T-helper 17 cell (primary cell): ENCODE measurements at regions not wholly inside any gene's neighbourhood (a gene's known extent, or its start where the extent isn't known, plus 50 kb on each side); places are given as distances from the start of the nearest gene placed in this dataset.
"Not testable (repeated sequence)": the region's sequence is repeated elsewhere in the genome, so short reads cannot be mapped to it uniquely, and the experiment has no call there.

Experiments used
- ATAC-seq: fragments of 150-1000 bp; cut with Tn5 transposase; 2 replicates; pipeline ENCODE4 v1.10.0; 2021; ENCODE audit warnings: mild to moderate bottlenecking, moderate library complexity
- DNase-seq, 3 donors: peaks; one replicate each; pipeline versions ENCODE4 v3.0.0 to v3.0.0-alpha.2; 2020 to 2021
- H3K9me3 ChIP-seq: one replicate; pipeline ENCODE4 v1.7.0; 2013; ENCODE audit warnings: low read length, mild to moderate bottlenecking; ENCODE audit not compliant: control insufficient read depth, poor library complexity, severe bottlenecking
- H3K27ac Mint-ChIP-seq: one replicate; pipeline ENCODE4 v1.8.0; 2022; ENCODE audit warnings: mild to moderate bottlenecking, moderate library complexity, mixed read lengths
- H3K27me3 Mint-ChIP-seq: one replicate; pipeline ENCODE4 v1.8.0; 2022; ENCODE audit warnings: mixed read lengths
- H3K36me3 Mint-ChIP-seq: one replicate; pipeline ENCODE4 v1.8.0; 2022; ENCODE audit warnings: low read depth, mixed read lengths
- H3K4me1 Mint-ChIP-seq: one replicate; pipeline ENCODE4 v1.8.0; 2022; ENCODE audit warnings: mild to moderate bottlenecking, mixed read lengths
- H3K4me3 Mint-ChIP-seq: one replicate; pipeline ENCODE4 v1.8.0; 2022; ENCODE audit warnings: mild to moderate bottlenecking, moderate library complexity, mixed read lengths

- no peak overlapping the region for H3K4me3 Mint-ChIP-seq
- no peak overlapping the region for H3K27ac Mint-ChIP-seq
- DNase-seq (no peak), ATAC-seq (no peak)
- H3K27me3 Mint-ChIP-seq = no peaks in the 10 kb centered on the region
- H3K4me1 Mint-ChIP-seq = no peaks in the 10 kb centered on the region
- H3K36me3 Mint-ChIP-seq = no peaks in the 10 kb centered on the region
- no peaks in the 10 kb centered on the region for H3K9me3 ChIP-seq
These were observed 441.0 kb downstream of the CPS1 start for GRCh38 chr2:210997373-210997772.

DNA sequence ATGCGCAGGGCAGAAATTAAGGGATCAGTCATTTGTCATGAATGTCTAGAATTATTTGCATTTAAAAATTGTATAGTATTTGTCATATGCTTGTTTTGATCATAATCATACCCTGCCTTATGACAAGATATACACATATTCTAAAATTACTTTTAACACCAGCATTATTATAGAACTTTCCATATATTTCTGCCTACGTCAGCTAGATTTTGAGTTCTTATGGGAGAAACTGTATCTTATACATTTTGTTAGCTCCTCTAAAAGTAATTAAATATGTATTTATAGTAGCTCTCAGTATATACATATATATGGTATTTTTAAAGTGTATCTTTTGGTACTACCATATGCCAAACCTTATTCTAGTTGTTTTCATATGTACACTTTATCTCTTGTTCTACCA, 441.9 kb downstream of the CPS1 start:
- Mint-ChIP-seq H3K4me1 (no peaks in the 10 kb centered on the region), H3K27me3 (no peaks in the 10 kb centered on the region), H3K4me3 (no peak overlapping the region), H3K27ac (no peak overlapping the region), H3K36me3 (no peaks in the 10 kb centered on the region)
- ATAC-seq = no peak
- no peaks in the 10 kb centered on the region for H3K9me3 ChIP-seq
- DNase-seq = no peak

DNA sequence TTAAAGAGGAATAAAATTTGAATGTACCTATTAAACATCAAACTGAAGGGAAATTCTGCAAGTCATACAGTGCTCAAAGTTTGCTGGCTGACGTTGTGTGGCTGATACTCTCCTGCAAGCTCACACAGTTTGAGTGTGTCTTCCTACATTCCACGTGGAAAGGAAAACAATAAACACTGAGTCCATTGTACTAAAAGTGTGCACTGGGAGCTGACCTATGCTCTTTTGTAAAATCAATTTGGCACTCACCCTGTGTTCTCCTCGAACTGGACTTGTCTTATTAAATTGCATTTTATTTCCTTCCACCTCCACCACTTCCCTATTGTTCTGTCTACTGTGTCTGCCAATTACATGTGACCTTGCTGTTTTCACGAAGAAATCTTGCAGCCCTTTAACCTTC, 458.0 kb downstream of the CPS1 start:
- H3K9me3 ChIP-seq = no peaks in the 10 kb centered on the region
- Mint-ChIP-seq H3K27me3 (no peaks in the 10 kb centered on the region), H3K27ac (no peak overlapping the region), H3K36me3 (no peaks in the 10 kb centered on the region), H3K4me1 (no peaks in the 10 kb centered on the region), H3K4me3 (no peak overlapping the region)
- no peak for ATAC-seq
- no peak for DNase-seq

DNA sequence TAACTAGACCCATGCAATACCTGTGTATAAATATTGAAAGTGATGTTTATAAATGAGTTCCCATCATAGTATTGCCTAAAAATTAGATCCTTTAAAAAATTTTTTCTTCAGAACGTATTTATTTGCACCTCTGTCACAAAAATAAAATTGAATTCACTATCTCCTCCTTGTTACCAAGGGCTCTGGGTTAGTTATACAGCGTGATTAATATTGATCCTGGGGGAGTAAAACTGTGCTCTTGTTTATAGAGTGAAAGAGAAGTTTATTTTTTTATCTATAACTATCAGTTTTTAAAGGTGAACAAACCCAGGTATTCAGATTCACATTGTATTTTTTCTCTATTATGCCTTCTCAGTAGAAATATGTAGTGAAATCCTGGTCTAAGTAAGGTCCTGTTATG, 458.5 kb downstream of the CPS1 start:
- Mint-ChIP-seq H3K27ac (no peak overlapping the region), H3K27me3 (no peaks in the 10 kb centered on the region), H3K4me3 (no peak overlapping the region), H3K4me1 (no peaks in the 10 kb centered on the region), H3K36me3 (no peaks in the 10 kb centered on the region)
- H3K9me3 ChIP-seq = no peaks in the 10 kb centered on the region
- ATAC-seq (no peak), DNase-seq (no peak)

DNA sequence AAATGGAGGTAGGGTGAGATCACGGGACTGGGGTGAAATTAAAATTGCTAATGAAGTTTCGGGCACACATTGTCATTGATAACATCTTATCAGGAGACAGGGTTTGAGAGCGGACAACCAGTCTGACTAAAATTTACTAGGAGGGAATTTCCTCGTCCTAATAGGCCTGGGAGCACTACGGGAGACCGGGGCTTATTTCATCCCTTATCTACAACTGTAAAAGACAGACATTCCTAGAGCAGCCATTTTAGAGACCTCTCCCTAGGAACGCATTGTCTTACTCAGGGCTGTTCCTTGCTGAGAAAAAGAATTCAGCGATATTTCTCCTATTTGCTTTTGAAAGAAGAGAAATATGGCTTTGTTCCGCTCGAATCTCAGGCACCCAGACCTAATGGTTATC, 468.7 kb downstream of the CPS1 start:
- ATAC-seq, H3K9me3 ChIP-seq, H3K36me3 Mint-ChIP-seq, H3K4me3 Mint-ChIP-seq, H3K27me3 Mint-ChIP-seq, H3K4me1 Mint-ChIP-seq, DNase-seq, H3K27ac Mint-ChIP-seq: not testable (repeated sequence)

DNA sequence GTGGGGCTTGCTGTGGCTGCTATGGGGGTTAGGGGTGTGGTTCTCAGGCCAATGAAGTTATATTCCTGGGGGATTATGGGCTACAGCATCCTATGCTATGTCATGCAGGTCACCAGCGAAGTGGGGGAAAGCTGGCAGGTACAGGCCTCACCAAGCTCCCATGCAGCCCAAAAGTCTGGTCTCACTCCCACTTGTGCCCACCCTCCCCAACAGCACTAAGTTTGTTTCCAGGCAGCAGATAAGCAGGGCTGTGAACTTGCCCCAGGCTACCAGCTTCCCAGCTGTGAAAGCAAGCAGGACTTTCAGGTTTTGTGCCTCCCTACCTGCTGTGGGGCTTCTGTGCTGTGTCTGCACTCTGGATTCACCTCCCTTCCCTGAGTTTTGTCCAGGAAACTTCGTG, 469.7 kb downstream of the CPS1 start:
- H3K27me3 Mint-ChIP-seq = no peaks in the 10 kb centered on the region
- ATAC-seq (no peak), DNase-seq (no peak)
- H3K27ac Mint-ChIP-seq = no peak overlapping the region
- peaks cover 3% of the 10 kb centered on the region for H3K9me3 ChIP-seq
- no peaks in the 10 kb centered on the region for H3K36me3 Mint-ChIP-seq
- no peak overlapping the region for H3K4me3 Mint-ChIP-seq
- H3K4me1 Mint-ChIP-seq = no peaks in the 10 kb centered on the region

GRCh38 chr2:211027976-211028375, 471.6 kb downstream of the CPS1 start:
- Mint-ChIP-seq H3K36me3 (no peaks in the 10 kb centered on the region), H3K27me3 (no peaks in the 10 kb centered on the region), H3K27ac (no peak overlapping the region), H3K4me3 (no peak overlapping the region), H3K4me1 (no peaks in the 10 kb centered on the region)
- ATAC-seq (no peak), DNase-seq (no peak)
- peaks cover 3% of the 10 kb centered on the region for H3K9me3 ChIP-seq

GRCh38 chr2:211033765-211034164, 477.4 kb downstream of the CPS1 start:
- Mint-ChIP-seq H3K27ac (no peak overlapping the region), H3K36me3 (no peaks in the 10 kb centered on the region), H3K27me3 (no peaks in the 10 kb centered on the region), H3K4me3 (no peak overlapping the region), H3K4me1 (no peaks in the 10 kb centered on the region)
- H3K9me3 ChIP-seq = no peaks in the 10 kb centered on the region
- no peak for DNase-seq
- no peak for ATAC-seq

GRCh38 chr2:211035548-211036185, 479.3 kb downstream of the CPS1 start:
- no peaks in the 10 kb centered on the region for H3K9me3 ChIP-seq
- Mint-ChIP-seq H3K4me3 (no peak overlapping the region), H3K36me3 (no peaks in the 10 kb centered on the region), H3K4me1 (no peaks in the 10 kb centered on the region), H3K27ac (no peak overlapping the region), H3K27me3 (no peaks in the 10 kb centered on the region)
- no peak for ATAC-seq
- DNase-seq = no peak

DNA sequence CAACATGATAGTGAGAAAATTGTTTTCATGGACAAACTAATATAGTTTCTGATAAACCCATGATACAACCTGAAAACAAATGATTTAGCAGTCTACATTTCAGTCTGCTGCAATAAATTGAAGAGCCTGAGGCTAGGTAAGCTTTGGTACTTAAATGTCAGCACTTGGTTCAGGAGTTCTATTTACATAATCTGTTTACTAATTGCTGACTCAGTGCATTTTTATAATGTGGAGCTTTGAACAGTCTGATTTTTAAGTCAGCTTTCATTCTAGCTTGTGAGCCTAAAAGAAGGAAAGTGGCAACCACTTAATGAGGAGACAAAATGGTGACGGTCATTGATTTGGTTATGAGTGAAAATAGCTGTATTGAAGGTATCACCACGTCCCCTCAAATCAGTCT, 488.6 kb downstream of the CPS1 start:
- DNase-seq = no peak
- H3K9me3 ChIP-seq = no peaks in the 10 kb centered on the region
- Mint-ChIP-seq H3K4me1 (no peaks in the 10 kb centered on the region), H3K27ac (no peak overlapping the region), H3K4me3 (no peak overlapping the region), H3K36me3 (no peaks in the 10 kb centered on the region), H3K27me3 (no peaks in the 10 kb centered on the region)
- no peak for ATAC-seq

- H3K9me3 ChIP-seq = no peaks in the 10 kb centered on the region
- no peak overlapping the region for H3K27ac Mint-ChIP-seq
- ATAC-seq (no peak), DNase-seq (no peak)
- H3K36me3 Mint-ChIP-seq = no peaks in the 10 kb centered on the region
- no peak overlapping the region for H3K4me3 Mint-ChIP-seq
- H3K27me3 Mint-ChIP-seq = no peaks in the 10 kb centered on the region
- no peaks in the 10 kb centered on the region for H3K4me1 Mint-ChIP-seq
These were observed 493.1 kb downstream of the CPS1 start for GRCh38 chr2:211049321-211050018.

GRCh38 chr2:211055438-211055837, 499.0 kb downstream of the CPS1 start:
- Mint-ChIP-seq H3K4me1 (no peaks in the 10 kb centered on the region), H3K4me3 (no peak overlapping the region), H3K36me3 (no peaks in the 10 kb centered on the region), H3K27ac (no peak overlapping the region), H3K27me3 (no peaks in the 10 kb centered on the region)
- H3K9me3 ChIP-seq = no peaks in the 10 kb centered on the region
- ATAC-seq (no peak), DNase-seq (no peak)

DNA sequence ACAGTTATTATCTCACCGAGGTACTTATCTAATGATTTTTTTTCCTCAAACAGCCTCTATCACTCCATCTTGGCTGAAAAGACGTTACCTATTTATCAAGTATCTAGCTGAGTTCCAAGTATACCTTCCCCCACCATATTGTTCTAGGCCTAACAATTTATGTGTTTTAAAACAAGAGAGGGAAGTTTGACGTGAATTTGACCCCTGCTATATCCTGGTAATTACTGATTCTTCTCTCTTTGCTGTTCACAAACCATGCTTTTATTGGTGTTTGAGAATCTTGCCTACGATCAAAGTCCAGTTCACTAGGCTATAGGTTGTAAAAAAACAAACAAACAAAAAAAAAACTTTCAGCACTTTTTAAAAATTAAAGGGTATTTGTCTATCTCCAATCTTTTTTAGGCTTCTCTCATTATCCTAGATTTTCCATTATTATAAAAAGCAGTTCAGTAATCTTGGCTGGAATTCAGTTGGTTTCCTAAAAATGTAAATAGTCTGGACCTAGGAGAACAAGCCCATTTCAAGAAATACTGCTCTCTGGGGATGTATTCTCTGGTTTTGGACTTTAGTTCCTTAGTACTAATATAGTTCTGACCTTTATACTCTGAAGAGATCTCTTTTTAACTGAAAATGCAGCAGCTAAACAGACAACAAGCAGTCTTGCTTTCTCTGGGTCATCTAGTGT, 505.4 kb downstream of the CPS1 start:
- ATAC-seq = no peak
- H3K27ac Mint-ChIP-seq = no peak overlapping the region
- no peak for DNase-seq
- H3K36me3 Mint-ChIP-seq = no peaks in the 10 kb centered on the region
- H3K4me1 Mint-ChIP-seq = no peaks in the 10 kb centered on the region
- no peaks in the 10 kb centered on the region for H3K27me3 Mint-ChIP-seq
- no peak overlapping the region for H3K4me3 Mint-ChIP-seq
- no peaks in the 10 kb centered on the region for H3K9me3 ChIP-seq

- Mint-ChIP-seq H3K36me3 (no peaks in the 10 kb centered on the region), H3K27ac (no peak overlapping the region), H3K4me3 (no peak overlapping the region), H3K27me3 (no peaks in the 10 kb centered on the region), H3K4me1 (no peaks in the 10 kb centered on the region)
- no peak for DNase-seq
- no peak for ATAC-seq
- no peaks in the 10 kb centered on the region for H3K9me3 ChIP-seq
These were observed 505.9 kb downstream of the CPS1 start for GRCh38 chr2:211062297-211062612.
